ENCODE measurements at regions not wholly inside any gene's neighbourhood (a gene's known extent, or its start where the extent isn't known, plus 50 kb on each side); places are given as distances from the start of the nearest gene placed in this dataset.

DNA sequence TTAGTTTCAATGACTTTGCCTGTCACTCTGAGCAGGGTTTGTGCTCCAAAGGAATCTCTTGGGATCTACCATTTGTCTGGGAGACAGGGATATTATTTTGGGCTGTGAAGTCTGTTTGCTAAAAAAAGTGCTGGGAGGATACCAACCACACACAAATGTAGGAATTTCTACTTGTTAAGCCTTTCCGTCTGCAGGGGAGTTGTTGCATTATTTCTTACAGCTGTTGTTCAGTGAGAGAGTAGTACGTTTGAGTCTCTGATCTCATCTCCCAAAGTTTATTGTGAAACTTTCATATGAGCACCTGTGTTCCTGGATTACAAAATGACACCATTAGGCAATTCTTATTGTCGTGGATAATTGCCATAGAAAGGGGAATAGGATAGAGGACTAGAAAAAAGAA lies 78.3 kb upstream of the SEMA6A start:
- Histone ChIP-seq H3K4me3 (ENCODE audit: low read length) (no peak overlapping the region), H3K27me3 (ENCODE audit: control insufficient read depth, low read length) (no peaks in the 10 kb centered on the region), H4K20me1 (ENCODE audit: control insufficient read depth, insufficient read depth, low read depth, low read length) (no peaks in the 10 kb centered on the region), H3K9me2 (replicated peaks; ENCODE audit: control insufficient read depth, low read length) (no peaks in the 10 kb centered on the region), H3K36me3 (ENCODE audit: control insufficient read depth, low read length) (no peaks in the 10 kb centered on the region), H3K4me1 (ENCODE audit: control insufficient read depth, low read length) (no peaks in the 10 kb centered on the region), H3K9me3 (ENCODE audit: control insufficient read depth, insufficient read depth, low read length) (no peaks in the 10 kb centered on the region), H3K79me2 (ENCODE audit: control insufficient read depth, low read length) (no peaks in the 10 kb centered on the region), H3K4me2 (ENCODE audit: low read length) (no peak overlapping the region), H3K27ac (ENCODE audit: low read depth, low read length) (no peak overlapping the region), H3F3A (ENCODE audit: control insufficient read depth, insufficient read depth) (no peaks in the 10 kb centered on the region)
- TF ChIP-seq, protein P1, sequence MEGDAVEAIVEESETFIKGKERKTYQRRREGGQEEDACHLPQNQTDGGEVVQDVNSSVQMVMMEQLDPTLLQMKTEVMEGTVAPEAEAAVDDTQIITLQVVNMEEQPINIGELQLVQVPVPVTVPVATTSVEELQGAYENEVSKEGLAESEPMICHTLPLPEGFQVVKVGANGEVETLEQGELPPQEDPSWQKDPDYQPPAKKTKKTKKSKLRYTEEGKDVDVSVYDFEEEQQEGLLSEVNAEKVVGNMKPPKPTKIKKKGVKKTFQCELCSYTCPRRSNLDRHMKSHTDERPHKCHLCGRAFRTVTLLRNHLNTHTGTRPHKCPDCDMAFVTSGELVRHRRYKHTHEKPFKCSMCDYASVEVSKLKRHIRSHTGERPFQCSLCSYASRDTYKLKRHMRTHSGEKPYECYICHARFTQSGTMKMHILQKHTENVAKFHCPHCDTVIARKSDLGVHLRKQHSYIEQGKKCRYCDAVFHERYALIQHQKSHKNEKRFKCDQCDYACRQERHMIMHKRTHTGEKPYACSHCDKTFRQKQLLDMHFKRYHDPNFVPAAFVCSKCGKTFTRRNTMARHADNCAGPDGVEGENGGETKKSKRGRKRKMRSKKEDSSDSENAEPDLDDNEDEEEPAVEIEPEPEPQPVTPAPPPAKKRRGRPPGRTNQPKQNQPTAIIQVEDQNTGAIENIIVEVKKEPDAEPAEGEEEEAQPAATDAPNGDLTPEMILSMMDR (IDR thresholded peaks at IDR 0.05; ENCODE audit: low read depth, low read length, poor library complexity, severe bottlenecking) = no peak
- no peak for TF ChIP-seq EZH2phosphoT487 (IDR thresholded peaks at IDR 0.05; ENCODE audit: borderline replicate concordance, low read length)

DNA sequence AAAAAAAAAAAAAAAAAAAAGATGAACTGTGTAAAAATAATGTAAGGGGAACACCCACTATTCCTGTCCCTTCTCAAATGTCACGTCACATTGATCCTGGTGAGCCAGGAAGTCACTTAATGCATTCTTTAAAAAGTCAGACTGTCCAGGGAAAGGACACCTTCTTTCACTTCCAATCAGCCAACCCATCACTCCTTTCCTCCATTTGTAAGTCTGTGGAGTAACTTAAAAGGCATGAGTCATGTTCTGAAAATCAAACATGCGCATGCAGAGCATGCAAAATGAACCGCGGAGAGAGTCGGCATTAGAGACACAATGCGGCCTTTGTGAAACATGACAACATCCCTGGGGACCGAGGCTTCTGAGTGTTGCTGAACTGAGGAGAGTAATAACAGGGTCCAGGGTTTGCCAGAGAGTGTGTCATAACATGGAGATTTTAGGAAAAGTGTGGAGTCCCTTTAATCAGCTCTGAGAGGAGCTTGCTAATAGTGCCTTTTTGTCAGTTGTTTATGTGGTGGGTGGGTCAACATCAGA lies 77.6 kb upstream of the SEMA6A start:
- Histone ChIP-seq H3K27me3 (ENCODE audit: control insufficient read depth, low read length) (no peaks in the 10 kb centered on the region), H4K20me1 (ENCODE audit: control insufficient read depth, insufficient read depth, low read depth, low read length) (no peaks in the 10 kb centered on the region), H3K4me1 (ENCODE audit: control insufficient read depth, low read length) (no peaks in the 10 kb centered on the region), H3K79me2 (ENCODE audit: control insufficient read depth, low read length) (no peaks in the 10 kb centered on the region), H3K4me3 (ENCODE audit: low read length) (no peak overlapping the region), H3K4me2 (ENCODE audit: low read length) (no peak overlapping the region), H3F3A (ENCODE audit: control insufficient read depth, insufficient read depth) (no peaks in the 10 kb centered on the region), H3K27ac (ENCODE audit: low read depth, low read length) (no peak overlapping the region), H3K9me2 (replicated peaks; ENCODE audit: control insufficient read depth, low read length) (no peaks in the 10 kb centered on the region), H3K9me3 (ENCODE audit: control insufficient read depth, insufficient read depth, low read length) (no peaks in the 10 kb centered on the region), H3K36me3 (ENCODE audit: control insufficient read depth, low read length) (no peaks in the 10 kb centered on the region)
- no peak for TF ChIP-seq EZH2phosphoT487 (IDR thresholded peaks at IDR 0.05; ENCODE audit: borderline replicate concordance, low read length)
- TF ChIP-seq, protein P1 (IDR thresholded peaks at IDR 0.05; ENCODE audit: low read depth, low read length, poor library complexity, severe bottlenecking) = no peak

DNA sequence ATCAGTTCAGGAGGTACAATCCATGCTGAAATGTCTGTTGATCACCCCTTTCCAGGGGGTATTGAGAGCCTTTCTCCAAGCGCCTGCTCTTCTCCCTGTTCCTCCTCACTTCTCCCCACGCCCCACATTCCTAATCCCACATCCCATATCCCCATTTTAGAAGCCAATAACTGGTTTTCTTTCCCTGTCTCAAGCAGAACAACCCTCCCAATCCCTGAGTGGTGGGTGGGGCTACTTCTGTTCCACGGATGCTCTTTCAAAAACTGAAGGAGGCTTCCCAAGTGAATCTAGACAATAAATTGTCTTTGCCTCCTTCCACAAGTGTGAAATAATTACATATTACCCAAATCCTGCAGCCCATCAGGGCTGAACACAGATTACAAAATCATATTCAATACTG lies 77.0 kb upstream of the SEMA6A start:
- H3K4me2 ChIP-seq (ENCODE audit: low read length) = no peak overlapping the region
- H3K27ac ChIP-seq (ENCODE audit: low read depth, low read length) = no peak overlapping the region

More for the DNA sequence above, 77.0 kb upstream of the SEMA6A start:
- Histone ChIP-seq H3K9me3 (ENCODE audit: control insufficient read depth, insufficient read depth, low read length) (no peaks in the 10 kb centered on the region), H4K20me1 (ENCODE audit: control insufficient read depth, insufficient read depth, low read depth, low read length) (no peaks in the 10 kb centered on the region), H3K9me2 (replicated peaks; ENCODE audit: control insufficient read depth, low read length) (no peaks in the 10 kb centered on the region), H3K36me3 (ENCODE audit: control insufficient read depth, low read length) (no peaks in the 10 kb centered on the region), H3K4me3 (ENCODE audit: low read length) (no peak overlapping the region), H3F3A (ENCODE audit: control insufficient read depth, insufficient read depth) (no peaks in the 10 kb centered on the region), H3K79me2 (ENCODE audit: control insufficient read depth, low read length) (no peaks in the 10 kb centered on the region), H3K27me3 (ENCODE audit: control insufficient read depth, low read length) (no peaks in the 10 kb centered on the region), H3K4me1 (ENCODE audit: control insufficient read depth, low read length) (no peaks in the 10 kb centered on the region)
- TF ChIP-seq, protein P1 (IDR thresholded peaks at IDR 0.05; ENCODE audit: low read depth, low read length, poor library complexity, severe bottlenecking) = no peak
- TF ChIP-seq EZH2phosphoT487 (IDR thresholded peaks at IDR 0.05; ENCODE audit: borderline replicate concordance, low read length) = no peak
